Colonic mucosa (tissue), 4 donors: ENCODE measurements at regions not wholly inside any gene's neighbourhood (a gene's known extent, or its start where the extent isn't known, plus 50 kb on each side); places are given as distances from the start of the nearest gene placed in this dataset.
A peak's percentile ranks its signal among the peaks of the same experiment; 100 is the strongest.

Source experiments
- DNase-seq: peaks from one replicate; pipeline ENCODE4 v3.0.0-alpha.2; 2020
- H3K27ac ChIP-seq: fragments of 200-600 bp; one replicate; pipeline ENCODE4 v1.8.0; 2021
- H3K27me3 ChIP-seq: fragments of 200-600 bp; one replicate; pipeline ENCODE4 v1.8.0; 2021
- H3K36me3 ChIP-seq: fragments of 200-600 bp; one replicate; pipeline ENCODE4 v1.8.0; 2021
- H3K4me1 ChIP-seq: fragments of 200-600 bp; one replicate; pipeline ENCODE4 v1.8.0; 2021; ENCODE audit warnings: mild to moderate bottlenecking
- H3K4me3 ChIP-seq: fragments of 200-600 bp; one replicate; pipeline ENCODE4 v1.8.0; 2021
- H3K9ac ChIP-seq, 2 donors: one replicate each; pipeline ENCODE4 v1.7.0; 2013; ENCODE audit warnings: control low read depth in 2 of 2, low read depth in 2 of 2, low read length in 2 of 2
- H3K9me3 ChIP-seq: fragments of 200-600 bp; one replicate; pipeline ENCODE4 v1.8.0; 2021
- CTCF ChIP-seq: fragments of 200-600 bp; IDR thresholded peaks from one replicate; pipeline ENCODE4 v1.8.0; 2022; ENCODE audit warnings: antibody characterized with exemption, mild to moderate bottlenecking
- intact Hi-C: fragments of 100-400 bp; cut with DNase I; formaldehyde crosslinking; loops from one replicate; pipeline ENCODE4 v1.14.1; 2022
- donor health status: healthy.
- donor health status: DM: no; HTN: no; CAD: no.
- donor health status: DM: no; HTN: no; CAD: no.

DNA sequence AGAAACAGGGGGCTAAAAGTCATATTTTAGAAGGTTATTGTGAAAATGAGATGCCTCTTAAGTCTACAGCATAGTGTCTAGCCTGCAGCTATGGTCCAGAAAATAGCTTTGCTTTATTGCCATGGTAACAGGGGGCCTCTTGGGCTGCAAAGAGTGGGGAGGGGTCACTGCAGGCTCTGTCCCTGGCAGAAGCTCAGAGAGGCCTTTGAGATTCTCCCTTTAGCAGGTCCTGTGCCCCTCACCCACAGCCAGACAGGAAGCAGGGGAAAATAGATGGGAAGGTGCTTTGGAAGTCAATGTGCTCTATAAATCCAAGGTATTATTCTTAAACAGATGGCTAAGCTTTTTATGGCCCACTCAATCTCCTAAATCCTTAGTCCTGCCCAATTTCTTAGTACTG, 1021.3 kb upstream of the GYPC start:
- no peak for TF ChIP-seq CTCF
- Histone ChIP-seq H3K9me3 (no peaks in the 10 kb centered on the region), H3K4me3 (no peak overlapping the region), H3K36me3 (no peaks in the 10 kb centered on the region), H3K27me3 (no peaks in the 10 kb centered on the region), H3K27ac (no peak overlapping the region), H3K4me1 (no peaks in the 10 kb centered on the region), H3K9ac (no peak overlapping the region)
- no peak for DNase-seq
- intact Hi-C loops: no loop called here

GRCh38 chr2:125638345-125638744, 1017.6 kb upstream of the GYPC start:
- DNase-seq: no peak
- no peak overlapping the region for H3K9ac ChIP-seq
- H3K27me3 ChIP-seq: no peaks in the 10 kb centered on the region
- H3K36me3 ChIP-seq: no peaks in the 10 kb centered on the region
- intact Hi-C loops: no loop called here
- no peaks in the 10 kb centered on the region for H3K4me1 ChIP-seq
- no peak overlapping the region for H3K4me3 ChIP-seq
- no peak for TF ChIP-seq CTCF
- H3K27ac ChIP-seq: no peak overlapping the region
- H3K9me3 ChIP-seq: no peaks in the 10 kb centered on the region

- Histone ChIP-seq H3K4me3 (no peak overlapping the region), H3K9me3 (no peaks in the 10 kb centered on the region), H3K4me1 (no peaks in the 10 kb centered on the region), H3K9ac (peak overlapping the region in 1 of 2 donors; percentile 28), H3K27ac (no peak overlapping the region), H3K36me3 (no peaks in the 10 kb centered on the region), H3K27me3 (no peaks in the 10 kb centered on the region)
- TF ChIP-seq CTCF: no peak
- intact Hi-C loops: no loop called here
- no peak for DNase-seq
Observed at GRCh38 chr2:125642032-125642431, 1013.9 kb upstream of the GYPC start.

- no peaks in the 10 kb centered on the region for H3K27me3 ChIP-seq
- H3K36me3 ChIP-seq: no peaks in the 10 kb centered on the region
- H3K9ac ChIP-seq: no peak overlapping the region
- peak overlapping the region; percentile 19 for H3K27ac ChIP-seq
- no peaks in the 10 kb centered on the region for H3K4me1 ChIP-seq
- H3K9me3 ChIP-seq: no peaks in the 10 kb centered on the region
- intact Hi-C loops: no loop called here
- H3K4me3 ChIP-seq: no peak overlapping the region
- no peak for DNase-seq
- TF ChIP-seq CTCF: no peak
Observed at GRCh38 chr2:125643128-125643527, 1012.8 kb upstream of the GYPC start.

GRCh38 chr2:125643585-125643984, 1012.4 kb upstream of the GYPC start:
- intact Hi-C loops: no loop called here
- DNase-seq: peak; percentile 50
- H3K9ac ChIP-seq: no peak overlapping the region
- no peaks in the 10 kb centered on the region for H3K4me1 ChIP-seq
- no peaks in the 10 kb centered on the region for H3K36me3 ChIP-seq
- H3K27ac ChIP-seq: peak overlapping the region; percentile 19
- no peak for TF ChIP-seq CTCF
- H3K9me3 ChIP-seq: no peaks in the 10 kb centered on the region
- no peak overlapping the region for H3K4me3 ChIP-seq
- H3K27me3 ChIP-seq: no peaks in the 10 kb centered on the region

DNA sequence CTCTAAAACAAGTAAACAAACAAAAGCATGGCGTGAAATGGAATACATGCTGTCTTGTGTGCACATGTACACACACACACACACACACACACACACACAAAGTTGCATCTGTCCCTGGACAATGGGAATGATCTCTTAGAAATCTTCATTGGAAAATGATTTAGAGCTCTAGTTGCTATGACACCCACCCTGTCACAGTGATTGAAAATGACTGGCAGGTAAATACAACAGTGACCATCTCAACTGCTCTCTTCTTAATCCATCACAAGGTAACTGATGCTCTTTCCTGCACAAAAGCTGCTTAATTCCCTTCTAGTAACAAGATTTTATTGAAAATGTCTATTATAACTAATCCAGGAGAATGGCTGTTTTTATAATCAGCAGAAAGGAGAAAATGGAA, 1011.7 kb upstream of the GYPC start:
- no peak for TF ChIP-seq CTCF
- Histone ChIP-seq H3K27ac (no peak overlapping the region), H3K9ac (no peak overlapping the region), H3K4me3 (no peak overlapping the region), H3K36me3 (no peaks in the 10 kb centered on the region), H3K4me1 (no peaks in the 10 kb centered on the region), H3K9me3 (no peaks in the 10 kb centered on the region), H3K27me3 (no peaks in the 10 kb centered on the region)
- intact Hi-C loops: no loop called here
- DNase-seq: no peak
